C4-2B (cell line): ENCODE measurements at regions not wholly inside any gene's neighbourhood (a gene's known extent, or its start where the extent isn't known, plus 50 kb on each side); places are given as distances from the start of the nearest gene placed in this dataset.

Source experiments
- ZFX ChIP-seq: fragments of 450-650 bp; IDR thresholded peaks from 2 replicates; pipeline ENCODE4 v1.6.1; 2017
- TF ChIP-seq, protein P1 (sequence below): fragments of 450-650 bp; conservative IDR thresholded peaks from 2 replicates; pipeline ENCODE4 v1.5.1; 2017; ENCODE audit warnings: mild to moderate bottlenecking

DNA sequence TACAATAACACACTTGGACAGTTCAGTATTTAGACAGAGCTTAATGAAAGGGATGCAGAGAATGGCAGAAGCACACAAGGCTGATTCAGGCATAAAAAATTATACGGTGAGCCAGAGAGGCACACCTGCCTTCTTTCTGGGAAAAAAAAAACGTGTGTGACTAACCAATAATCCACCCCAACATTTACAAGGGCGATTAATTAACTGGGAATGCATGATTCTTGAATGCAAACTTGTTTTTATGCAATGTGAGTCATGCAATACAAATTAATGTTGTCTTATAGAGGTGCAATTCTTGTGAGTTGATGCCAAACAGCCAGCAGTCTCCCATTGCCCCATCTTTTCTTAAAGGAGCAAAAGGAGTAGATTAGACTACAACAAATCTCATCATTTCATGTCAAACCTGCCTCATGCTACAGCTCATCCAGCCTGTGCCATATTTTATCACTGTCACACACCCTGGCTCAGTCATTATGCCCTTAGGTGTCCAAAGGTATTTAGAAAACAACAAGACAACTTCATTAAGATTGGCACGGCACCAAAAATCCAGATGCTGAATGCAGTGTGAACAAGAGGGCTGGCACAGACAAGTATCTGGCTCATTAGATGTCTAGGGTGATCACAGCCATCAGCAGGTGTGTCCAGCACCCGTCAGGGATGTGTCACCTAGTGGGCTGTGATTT is 721.1 kb downstream of the EFNB2 start:
- TF ChIP-seq, protein P1, sequence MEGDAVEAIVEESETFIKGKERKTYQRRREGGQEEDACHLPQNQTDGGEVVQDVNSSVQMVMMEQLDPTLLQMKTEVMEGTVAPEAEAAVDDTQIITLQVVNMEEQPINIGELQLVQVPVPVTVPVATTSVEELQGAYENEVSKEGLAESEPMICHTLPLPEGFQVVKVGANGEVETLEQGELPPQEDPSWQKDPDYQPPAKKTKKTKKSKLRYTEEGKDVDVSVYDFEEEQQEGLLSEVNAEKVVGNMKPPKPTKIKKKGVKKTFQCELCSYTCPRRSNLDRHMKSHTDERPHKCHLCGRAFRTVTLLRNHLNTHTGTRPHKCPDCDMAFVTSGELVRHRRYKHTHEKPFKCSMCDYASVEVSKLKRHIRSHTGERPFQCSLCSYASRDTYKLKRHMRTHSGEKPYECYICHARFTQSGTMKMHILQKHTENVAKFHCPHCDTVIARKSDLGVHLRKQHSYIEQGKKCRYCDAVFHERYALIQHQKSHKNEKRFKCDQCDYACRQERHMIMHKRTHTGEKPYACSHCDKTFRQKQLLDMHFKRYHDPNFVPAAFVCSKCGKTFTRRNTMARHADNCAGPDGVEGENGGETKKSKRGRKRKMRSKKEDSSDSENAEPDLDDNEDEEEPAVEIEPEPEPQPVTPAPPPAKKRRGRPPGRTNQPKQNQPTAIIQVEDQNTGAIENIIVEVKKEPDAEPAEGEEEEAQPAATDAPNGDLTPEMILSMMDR: no peak
- no peak for TF ChIP-seq ZFX
